Umbilical cord (tissue), 1 donor: ENCODE measurements at regions not wholly inside any gene's neighbourhood (a gene's known extent, or its start where the extent isn't known, plus 50 kb on each side); places are given as distances from the start of the nearest gene placed in this dataset.
A peak's percentile ranks its signal among the peaks of the same experiment; 100 is the strongest.

Experiments used
- DNase-seq: peaks from one replicate; pipeline ENCODE4 v3.0.0-alpha.2; 2015; ENCODE audit warnings: low spot score

- no peak for DNase-seq
Observed at GRCh38 chr9:14560194-14560593, 133.0 kb downstream of the ZDHHC21 start.

GRCh38 chr9:14554886-14555285 is 138.3 kb downstream of the ZDHHC21 start:
- peak; percentile 66 for DNase-seq

GRCh38 chr9:14547245-14548060 is 145.8 kb downstream of the ZDHHC21 start:
- no peak for DNase-seq

GRCh38 chr9:14546693-14547092 is 146.5 kb downstream of the ZDHHC21 start:
- no peak for DNase-seq

- DNase-seq = no peak
Observed at GRCh38 chr9:14542071-14542470, 151.2 kb downstream of the ZDHHC21 start.

GRCh38 chr9:14538526-14538925 is 154.7 kb downstream of the ZDHHC21 start:
- DNase-seq = peak; percentile 82

GRCh38 chr9:14535161-14535955 is 157.9 kb downstream of the ZDHHC21 start:
- peak; percentile 59 for DNase-seq

GRCh38 chr9:14533867-14534640 is 159.2 kb downstream of the ZDHHC21 start:
- DNase-seq = no peak

- peak; percentile 55 for DNase-seq
Observed at GRCh38 chr9:14532456-14533115, 160.6 kb downstream of the ZDHHC21 start.

GRCh38 chr9:14531341-14532269 is 161.6 kb downstream of the ZDHHC21 start:
- DNase-seq = no peak

GRCh38 chr9:14530841-14531240 is 162.4 kb downstream of the ZDHHC21 start:
- no peak for DNase-seq

- no peak for DNase-seq
Observed at GRCh38 chr9:14530366-14530765, 162.9 kb downstream of the ZDHHC21 start.

GRCh38 chr9:14529629-14530028 is 163.6 kb downstream of the ZDHHC21 start:
- no peak for DNase-seq

GRCh38 chr9:14529054-14529453 is 164.2 kb downstream of the ZDHHC21 start:
- no peak for DNase-seq

GRCh38 chr9:14526504-14526903 is 166.7 kb downstream of the ZDHHC21 start:
- DNase-seq = no peak

GRCh38 chr9:14525856-14526255 is 167.4 kb downstream of the ZDHHC21 start:
- DNase-seq = no peak

- DNase-seq = no peak
Observed at GRCh38 chr9:14524873-14525515, 168.2 kb downstream of the ZDHHC21 start.

- no peak for DNase-seq
Observed at GRCh38 chr9:14523545-14523944, 169.7 kb downstream of the ZDHHC21 start.

GRCh38 chr9:14522627-14523379 is 170.4 kb downstream of the ZDHHC21 start:
- DNase-seq = no peak
